HepG2 (cell line): ENCODE measurements at regions not wholly inside any gene's neighbourhood (a gene's known extent, or its start where the extent isn't known, plus 50 kb on each side); places are given as distances from the start of the nearest gene placed in this dataset.

Source experiments
- CTCF ChIP-seq: sonication (generic); formaldehyde crosslinking; IDR thresholded peaks from 2 replicates; pipeline ENCODE4 v1.5.0; 2020; ENCODE audit warnings: mild to moderate bottlenecking, missing genetic modification reagents, moderate library complexity
- KLF13 ChIP-seq: sonication (generic); formaldehyde crosslinking; IDR thresholded peaks from 2 replicates; pipeline ENCODE4 v1.4.0; 2020; ENCODE audit warnings: mild to moderate bottlenecking, missing genetic modification reagents
- MTA3 ChIP-seq: sonication (generic); formaldehyde crosslinking; IDR thresholded peaks from 2 replicates; pipeline ENCODE4 v1.4.0; 2020; ENCODE audit warnings: missing genetic modification reagents
- POLR2A ChIP-seq, 2 experiments: IDR thresholded peaks; 2 replicates each; pipeline ENCODE4 v1.6.1; 2011; ENCODE audit warnings: low read depth in 2 of 2, low read length in 2 of 2, mild to moderate bottlenecking in 1 of 2, moderate library complexity in 1 of 2; ENCODE audit not compliant: insufficient read depth in 1 of 2
- USF2 ChIP-seq, 2 experiments: sonication (generic) in 1 of 2; formaldehyde crosslinking in 1 of 2; IDR thresholded peaks; 2 replicates each; pipeline versions ENCODE4 v1.5.1 to v1.6.1; 2011 to 2020; ENCODE audit warnings: borderline replicate concordance in 1 of 2, low read depth in 1 of 2, low read length in 1 of 2, mild to moderate bottlenecking in 1 of 2, missing genetic modification reagents in 1 of 2, moderate library complexity in 1 of 2
- ZNF496 ChIP-seq: sonication (generic); formaldehyde crosslinking; IDR thresholded peaks from 2 replicates; pipeline ENCODE4 v1.8.1; 2023; ENCODE audit warnings: mild to moderate bottlenecking, moderate library complexity, missing genetic modification reagents; ENCODE audit not compliant: insufficient replicate concordance
- ZNF709 ChIP-seq: sonication (generic); formaldehyde crosslinking; IDR thresholded peaks from 2 replicates; pipeline ENCODE4 v1.5.0; 2020; ENCODE audit warnings: mild to moderate bottlenecking, missing genetic modification reagents
- ZNF740 ChIP-seq: sonication (generic); formaldehyde crosslinking; IDR thresholded peaks from 2 replicates; pipeline ENCODE4 v1.4.0; 2020; ENCODE audit warnings: missing genetic modification reagents

GRCh38 chr10:71023704-71024283 lies 135.4 kb upstream of the PCBD1 start:
- TF ChIP-seq CTCF (CRISPR knock-in tag) (no peak), ZNF496 (CRISPR knock-in tag) (no peak), ZNF709 (CRISPR knock-in tag) (no peak), MTA3 (CRISPR knock-in tag) (no peak), KLF13 (CRISPR knock-in tag) (no peak), ZNF740 (CRISPR knock-in tag) (no peak), POLR2A (IDR thresholded peaks at IDR 0.05; ENCODE audit: insufficient read depth in 1 of 2, low read depth in 2 of 2, low read length in 2 of 2) (no peak), USF2 (IDR thresholded peaks at IDR 0.05; ENCODE audit: low read depth, low read length) (no peak), USF2 (CRISPR knock-in tag; IDR thresholded peaks at IDR 0.05; ENCODE audit: borderline replicate concordance) (no peak)
